ENCODE measurements at regions not wholly inside any gene's neighbourhood (a gene's known extent, or its start where the extent isn't known, plus 50 kb on each side); places are given as distances from the start of the nearest gene placed in this dataset.

GRCh38 chr10:28948046-28948445 is 270.7 kb downstream of the BAMBI start:
- H3K9me3 ChIP-seq (ENCODE audit: low read depth, low read length): no peaks in the 10 kb centered on the region
- DNase-seq (ENCODE audit: low read depth, low spot score): no peak
- H3K9ac ChIP-seq (ENCODE audit: insufficient read length): no peak overlapping the region
- TF ChIP-seq POLR2AphosphoS5 (IDR thresholded peaks at IDR 0.05; ENCODE audit: borderline replicate concordance, low read depth, low read length) (no peak), FOXP2 (optimal IDR thresholded peaks at IDR 0.05; ENCODE audit: control extremely low read depth, extremely low read length, insufficient read depth) (no peak), EZH2 (IDR thresholded peaks at IDR 0.05) (no peak)
- H3K4me3 ChIP-seq: no peak overlapping the region
- H3K27ac ChIP-seq: no peak overlapping the region
- H3K36me3 ChIP-seq (ENCODE audit: insufficient read depth, low read length): no peaks in the 10 kb centered on the region

- DNase-seq (ENCODE audit: low read depth, low spot score): no peak
- no peak overlapping the region for H3K9ac ChIP-seq (ENCODE audit: insufficient read length)
Observed at GRCh38 chr10:28949005-28950004, 272.0 kb downstream of the BAMBI start.

GRCh38 chr10:28951484-28951883 is 274.2 kb downstream of the BAMBI start:
- no peak for DNase-seq (ENCODE audit: low read depth, low spot score)
- Histone ChIP-seq H3K36me3 (ENCODE audit: insufficient read depth, low read length) (no peaks in the 10 kb centered on the region), H3K9me3 (ENCODE audit: low read depth, low read length) (no peaks in the 10 kb centered on the region), H3K27ac (no peak overlapping the region), H3K4me3 (no peak overlapping the region), H3K9ac (ENCODE audit: insufficient read length) (no peak overlapping the region)
- no peak for TF ChIP-seq POLR2AphosphoS5 (IDR thresholded peaks at IDR 0.05; ENCODE audit: borderline replicate concordance, low read depth, low read length)
- TF ChIP-seq FOXP2 (optimal IDR thresholded peaks at IDR 0.05; ENCODE audit: control extremely low read depth, extremely low read length, insufficient read depth): no peak
- no peak for TF ChIP-seq EZH2 (IDR thresholded peaks at IDR 0.05)

More at GRCh38 chr10:28949005-28950004, 272.0 kb downstream of the BAMBI start:
- TF ChIP-seq FOXP2 (optimal IDR thresholded peaks at IDR 0.05; ENCODE audit: control extremely low read depth, extremely low read length, insufficient read depth): no peak
- no peak for TF ChIP-seq POLR2AphosphoS5 (IDR thresholded peaks at IDR 0.05; ENCODE audit: borderline replicate concordance, low read depth, low read length)
- no peak for TF ChIP-seq EZH2 (IDR thresholded peaks at IDR 0.05)
- Histone ChIP-seq H3K27ac (peak overlapping the region; percentile 42; the same call in 1 of the 2 replicates), H3K4me3 (no peak overlapping the region), H3K36me3 (ENCODE audit: insufficient read depth, low read length) (no peaks in the 10 kb centered on the region), H3K9me3 (ENCODE audit: low read depth, low read length) (no peaks in the 10 kb centered on the region)

- no peaks in the 10 kb centered on the region for H3K9me3 ChIP-seq (ENCODE audit: low read depth, low read length)
- no peak overlapping the region for H3K4me3 ChIP-seq
- H3K27ac ChIP-seq: no peak overlapping the region
- no peak for TF ChIP-seq EZH2 (IDR thresholded peaks at IDR 0.05)
- TF ChIP-seq POLR2AphosphoS5 (IDR thresholded peaks at IDR 0.05; ENCODE audit: borderline replicate concordance, low read depth, low read length): no peak
- no peak for TF ChIP-seq FOXP2 (optimal IDR thresholded peaks at IDR 0.05; ENCODE audit: control extremely low read depth, extremely low read length, insufficient read depth)
- no peak overlapping the region for H3K9ac ChIP-seq (ENCODE audit: insufficient read length)
- no peak for DNase-seq (ENCODE audit: low read depth, low spot score)
- no peaks in the 10 kb centered on the region for H3K36me3 ChIP-seq (ENCODE audit: insufficient read depth, low read length)
Observed at GRCh38 chr10:28952523-28952922, 275.2 kb downstream of the BAMBI start.

GRCh38 chr10:28954211-28954610 is 276.9 kb downstream of the BAMBI start:
- DNase-seq (ENCODE audit: low read depth, low spot score): no peak
- no peaks in the 10 kb centered on the region for H3K9me3 ChIP-seq (ENCODE audit: low read depth, low read length)
- no peak for TF ChIP-seq EZH2 (IDR thresholded peaks at IDR 0.05)
- no peak for TF ChIP-seq FOXP2 (optimal IDR thresholded peaks at IDR 0.05; ENCODE audit: control extremely low read depth, extremely low read length, insufficient read depth)
- TF ChIP-seq POLR2AphosphoS5 (IDR thresholded peaks at IDR 0.05; ENCODE audit: borderline replicate concordance, low read depth, low read length): no peak

GRCh38 chr10:28958468-28958867 is 281.1 kb downstream of the BAMBI start:
- no peak overlapping the region for H3K9ac ChIP-seq (ENCODE audit: insufficient read length)
- TF ChIP-seq POLR2AphosphoS5 (IDR thresholded peaks at IDR 0.05; ENCODE audit: borderline replicate concordance, low read depth, low read length) (no peak), FOXP2 (optimal IDR thresholded peaks at IDR 0.05; ENCODE audit: control extremely low read depth, extremely low read length, insufficient read depth) (no peak), EZH2 (IDR thresholded peaks at IDR 0.05) (no peak)
- H3K36me3 ChIP-seq (ENCODE audit: insufficient read depth, low read length): no peaks in the 10 kb centered on the region
- no peak overlapping the region for H3K27ac ChIP-seq
- no peaks in the 10 kb centered on the region for H3K9me3 ChIP-seq (ENCODE audit: low read depth, low read length)
- no peak overlapping the region for H3K4me3 ChIP-seq
- no peak for DNase-seq (ENCODE audit: low read depth, low spot score)

More at GRCh38 chr10:28954211-28954610, 276.9 kb downstream of the BAMBI start:
- Histone ChIP-seq H3K9ac (ENCODE audit: insufficient read length) (no peak overlapping the region), H3K36me3 (ENCODE audit: insufficient read depth, low read length) (no peaks in the 10 kb centered on the region), H3K27ac (no peak overlapping the region), H3K4me3 (no peak overlapping the region)

GRCh38 chr10:28959850-28960501 is 282.7 kb downstream of the BAMBI start:
- DNase-seq (ENCODE audit: low read depth, low spot score): no peak
- no peak for TF ChIP-seq EZH2 (IDR thresholded peaks at IDR 0.05)
- no peak for TF ChIP-seq POLR2AphosphoS5 (IDR thresholded peaks at IDR 0.05; ENCODE audit: borderline replicate concordance, low read depth, low read length)
- TF ChIP-seq FOXP2 (optimal IDR thresholded peaks at IDR 0.05; ENCODE audit: control extremely low read depth, extremely low read length, insufficient read depth): no peak
- H3K36me3 ChIP-seq (ENCODE audit: insufficient read depth, low read length): no peaks in the 10 kb centered on the region
- H3K4me3 ChIP-seq: no peak overlapping the region
- no peak overlapping the region for H3K27ac ChIP-seq
- H3K9ac ChIP-seq (ENCODE audit: insufficient read length): no peak overlapping the region
- H3K9me3 ChIP-seq (ENCODE audit: low read depth, low read length): no peaks in the 10 kb centered on the region

GRCh38 chr10:28962768-28963167 is 285.4 kb downstream of the BAMBI start:
- no peaks in the 10 kb centered on the region for H3K9me3 ChIP-seq (ENCODE audit: low read depth, low read length)
- no peak overlapping the region for H3K4me3 ChIP-seq
- DNase-seq (ENCODE audit: low read depth, low spot score): no peak
- no peaks in the 10 kb centered on the region for H3K36me3 ChIP-seq (ENCODE audit: insufficient read depth, low read length)
- no peak overlapping the region for H3K9ac ChIP-seq (ENCODE audit: insufficient read length)
- no peak overlapping the region for H3K27ac ChIP-seq
- TF ChIP-seq POLR2AphosphoS5 (IDR thresholded peaks at IDR 0.05; ENCODE audit: borderline replicate concordance, low read depth, low read length): no peak
- no peak for TF ChIP-seq FOXP2 (optimal IDR thresholded peaks at IDR 0.05; ENCODE audit: control extremely low read depth, extremely low read length, insufficient read depth)
- no peak for TF ChIP-seq EZH2 (IDR thresholded peaks at IDR 0.05)
